Retina (tissue), 1 donor: ENCODE measurements at regions not wholly inside any gene's neighbourhood (a gene's known extent, or its start where the extent isn't known, plus 50 kb on each side); places are given as distances from the start of the nearest gene placed in this dataset.

Experiments used
- DNase-seq: peaks from one replicate; pipeline ENCODE4 v3.0.0-alpha.2; 2016

DNA sequence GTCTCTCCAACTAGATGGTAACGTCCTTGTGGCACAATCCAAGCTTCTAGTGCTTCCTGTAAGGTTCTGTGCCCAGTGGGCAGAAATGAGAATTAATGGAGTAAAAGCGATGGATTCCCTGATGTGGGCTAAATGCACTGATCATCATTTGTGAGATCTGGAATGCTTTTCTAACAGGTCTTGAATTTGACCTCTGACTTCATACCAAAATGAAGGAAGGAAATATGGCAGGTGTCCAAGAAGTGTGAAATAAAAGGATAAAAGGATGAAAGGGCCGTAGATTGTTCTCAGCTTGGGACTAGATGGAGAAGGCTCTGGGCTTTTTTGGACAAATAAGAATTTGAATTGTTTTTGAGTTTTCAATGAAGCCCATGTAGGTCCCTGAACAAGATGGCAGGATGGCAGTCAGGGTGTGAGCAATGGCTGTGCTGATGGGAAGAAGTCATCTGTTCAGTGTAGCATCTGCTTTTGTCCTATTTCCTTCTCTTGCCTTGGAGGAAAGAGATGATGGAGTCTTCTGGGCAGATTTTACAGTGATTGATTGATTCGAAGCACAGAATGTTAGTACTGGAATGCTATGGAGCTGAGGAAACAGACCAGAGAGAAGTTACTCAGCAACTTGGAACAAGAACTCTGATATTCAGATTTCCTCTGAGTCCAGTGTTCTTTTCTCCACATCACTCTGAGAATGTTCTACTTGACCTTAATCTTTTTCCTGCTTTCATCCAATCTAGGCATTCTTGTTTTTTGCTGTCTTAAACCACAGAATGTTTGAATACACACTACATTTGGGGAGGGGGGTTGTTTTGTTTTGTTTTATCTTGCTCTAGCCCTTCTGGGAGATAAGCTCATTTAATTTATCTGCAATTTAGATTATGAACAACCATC is 286.0 kb downstream of the HLX start:
- DNase-seq, result no peak

- no peak for DNase-seq
Measured at GRCh38 chr1:221165839-221166500, 286.7 kb downstream of the HLX start.

DNA sequence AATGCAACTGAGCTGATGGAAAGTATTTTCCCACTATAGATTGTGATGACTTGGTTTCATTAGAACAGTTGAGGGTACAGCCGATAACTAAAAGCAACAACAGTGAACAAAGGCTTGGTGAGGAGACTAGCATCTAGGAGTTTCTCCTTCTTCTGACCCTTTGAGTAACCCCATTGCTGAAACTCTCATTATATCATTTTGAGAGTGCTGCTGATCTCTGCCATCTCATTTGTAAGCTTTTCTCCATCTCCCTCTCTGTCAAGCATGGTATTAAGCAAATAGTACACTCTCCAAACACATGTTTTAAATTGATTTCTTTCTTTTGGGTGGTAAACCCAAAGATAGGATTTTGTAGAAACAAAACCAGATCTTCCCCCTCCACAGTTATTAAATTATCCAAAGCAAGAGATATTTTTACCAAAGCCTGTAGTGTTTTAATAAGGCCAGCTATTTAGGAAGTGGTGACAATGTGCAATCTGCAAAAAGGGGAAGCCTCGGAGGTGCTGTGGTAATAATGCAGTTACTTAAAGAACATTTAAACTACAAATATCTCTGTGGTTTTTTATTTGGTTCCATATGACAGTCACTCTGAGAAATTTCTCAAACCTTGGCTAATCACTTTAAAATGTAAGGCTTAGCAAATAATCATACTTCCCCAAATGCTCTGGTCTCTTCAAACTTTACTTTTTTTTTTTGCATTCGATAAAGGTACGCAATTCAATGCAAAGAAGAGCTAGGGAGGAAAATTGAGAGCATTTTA is 287.5 kb downstream of the HLX start:
- DNase-seq, result no peak

DNA sequence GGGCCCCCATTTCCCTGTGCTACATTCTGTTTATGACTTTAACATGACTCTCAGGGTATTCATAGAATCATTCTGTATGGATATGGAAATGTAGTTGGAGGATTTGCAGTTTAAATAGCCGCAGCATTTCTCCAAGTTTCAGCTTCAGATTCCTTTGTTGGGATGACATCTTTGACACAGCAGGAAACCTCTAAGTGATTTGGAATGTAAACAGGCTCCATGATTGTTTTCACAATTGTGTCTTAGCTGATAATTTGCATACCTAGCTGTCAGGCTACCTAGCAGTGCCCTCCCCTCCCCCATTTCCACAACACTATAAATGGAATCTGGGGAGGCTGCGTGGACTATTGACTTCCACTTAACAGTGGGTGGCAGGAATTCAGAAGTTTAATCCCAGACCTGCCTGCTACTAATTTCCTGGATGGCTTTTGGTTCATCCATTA is 290.2 kb downstream of the HLX start:
- DNase-seq, result no peak

- DNase-seq, result no peak
Measured at GRCh38 chr1:221170171-221170570, 290.9 kb downstream of the HLX start.

GRCh38 chr1:221171768-221172167 is 292.5 kb downstream of the HLX start:
- no peak for DNase-seq

- no peak for DNase-seq
Measured at GRCh38 chr1:221172841-221173240, 293.6 kb downstream of the HLX start.

DNA sequence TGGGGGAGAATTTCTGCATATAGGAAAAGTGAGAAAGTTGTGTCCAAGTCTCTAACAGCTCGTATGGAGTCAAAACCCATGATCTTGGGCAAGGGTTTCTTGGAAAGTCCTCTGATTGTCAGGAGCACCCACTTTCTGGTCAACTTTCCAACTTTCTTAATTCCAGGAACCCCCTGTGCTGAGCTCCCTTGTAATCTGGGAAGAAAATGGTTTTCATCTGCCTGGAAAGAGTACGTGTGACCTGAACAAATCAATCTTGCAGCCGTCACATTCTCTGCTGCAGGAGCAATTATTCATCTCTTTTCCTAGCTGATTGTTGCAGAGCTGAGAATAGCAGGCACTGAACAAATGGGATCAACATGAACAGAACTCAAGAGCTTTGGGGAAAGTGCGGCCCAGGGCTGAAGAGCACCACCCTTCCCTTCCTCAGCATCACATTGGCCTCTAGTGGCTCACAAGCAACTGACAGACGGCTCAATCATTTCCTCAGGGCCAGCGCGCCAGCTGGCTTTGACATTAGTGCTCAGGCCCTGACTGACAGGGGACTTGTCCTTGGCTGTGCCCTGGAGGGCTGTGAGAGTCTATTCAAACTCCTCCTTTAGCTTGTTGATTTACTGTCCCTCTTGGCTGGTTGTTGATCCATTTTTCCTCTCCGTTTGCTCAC is 295.2 kb downstream of the HLX start:
- DNase-seq, result peak; percentile 50

GRCh38 chr1:221175249-221175648 is 296.0 kb downstream of the HLX start:
- DNase-seq, result no peak

- no peak for DNase-seq
Measured at GRCh38 chr1:221180704-221181368, 301.6 kb downstream of the HLX start.

DNA sequence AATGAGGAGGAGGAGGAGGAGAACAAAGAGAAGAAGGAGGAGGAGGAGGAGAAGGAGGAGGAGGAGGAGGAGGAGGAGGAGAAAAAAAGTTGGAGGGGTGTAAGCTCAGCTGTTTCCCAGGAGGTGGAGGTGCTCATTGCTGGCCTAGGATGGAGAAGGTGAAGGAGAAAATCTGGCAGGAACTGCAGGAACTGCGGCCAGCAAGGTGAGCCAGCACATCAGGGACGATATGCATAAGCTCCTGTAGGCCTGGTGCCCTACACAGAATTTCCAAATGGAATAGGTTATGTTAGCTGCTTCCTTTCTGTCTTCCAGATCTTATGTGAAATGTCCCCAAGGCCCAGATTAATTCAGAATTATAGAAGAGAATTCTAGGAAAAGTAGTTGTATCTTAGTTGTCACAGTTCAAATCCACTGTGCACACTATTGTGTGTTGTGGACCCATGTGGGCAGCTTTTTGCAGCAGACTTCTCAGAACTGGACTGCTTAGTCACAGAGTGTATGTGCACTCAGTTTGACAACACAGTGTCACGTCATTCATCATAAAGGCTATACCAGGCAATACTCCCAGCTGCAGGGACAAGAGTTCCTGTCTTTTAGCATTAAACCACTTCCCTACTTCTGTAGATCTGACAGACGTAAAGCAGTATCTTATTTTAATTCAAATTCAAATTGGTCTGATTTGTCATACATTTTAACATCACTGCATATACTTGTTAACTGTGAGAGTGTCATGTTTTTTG is 303.7 kb downstream of the HLX start:
- DNase-seq, result no peak

DNA sequence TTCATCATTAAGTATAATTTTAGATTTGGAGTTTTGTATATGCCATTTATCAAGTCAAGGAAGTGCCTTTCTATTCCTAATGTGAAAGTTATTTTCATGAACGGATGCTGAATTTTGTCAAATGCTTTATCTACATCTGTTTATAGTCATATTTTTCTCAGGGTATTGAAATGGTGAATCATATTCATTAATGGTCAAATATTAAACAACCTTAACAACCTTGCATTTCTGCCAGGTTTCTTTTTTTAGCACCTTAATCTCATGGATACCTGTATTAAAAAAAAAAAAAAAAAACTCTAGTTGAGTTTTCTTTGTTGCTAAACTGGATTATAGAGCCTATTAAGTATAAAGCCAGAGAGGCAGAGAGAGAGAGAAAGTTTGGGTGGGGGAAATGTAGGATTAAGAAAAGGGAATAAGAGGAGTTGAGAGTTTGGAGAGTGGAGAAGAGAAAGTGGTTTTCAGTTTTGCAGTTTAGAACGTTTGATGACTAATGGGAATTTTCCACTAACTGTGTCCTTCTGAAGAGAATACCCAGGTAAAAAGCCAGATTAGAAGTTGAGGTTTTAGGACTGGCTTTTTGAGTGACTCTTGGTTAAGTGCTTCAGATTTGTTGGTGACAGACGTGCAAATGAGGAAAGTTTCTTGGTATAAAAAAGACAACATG is 305.0 kb downstream of the HLX start:
- no peak for DNase-seq

DNA sequence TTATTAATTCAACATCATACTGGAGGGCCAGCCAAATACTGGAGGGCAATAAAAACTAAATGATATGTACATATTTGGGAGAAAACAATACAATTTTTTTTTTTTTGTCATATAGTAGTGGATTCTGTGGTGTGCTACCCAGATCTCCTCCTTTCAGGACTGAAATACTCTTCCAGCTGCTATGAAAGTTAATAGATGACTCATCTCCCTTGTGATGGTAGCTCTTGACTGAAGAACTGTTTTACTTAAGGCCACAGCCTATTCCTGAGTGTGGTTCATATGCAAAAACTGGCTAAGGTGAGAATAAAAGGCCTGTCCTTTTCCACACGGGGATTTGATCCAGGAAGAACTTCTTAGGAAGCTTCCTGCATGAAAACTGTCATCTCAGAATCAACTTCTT is 307.9 kb downstream of the HLX start:
- DNase-seq, result no peak

GRCh38 chr1:221188458-221188857 is 309.2 kb downstream of the HLX start:
- DNase-seq, result no peak

- no peak for DNase-seq
Measured at GRCh38 chr1:221190249-221190648, 311.0 kb downstream of the HLX start.

- no peak for DNase-seq
Measured at GRCh38 chr1:221192055-221192454, 312.8 kb downstream of the HLX start.

DNA sequence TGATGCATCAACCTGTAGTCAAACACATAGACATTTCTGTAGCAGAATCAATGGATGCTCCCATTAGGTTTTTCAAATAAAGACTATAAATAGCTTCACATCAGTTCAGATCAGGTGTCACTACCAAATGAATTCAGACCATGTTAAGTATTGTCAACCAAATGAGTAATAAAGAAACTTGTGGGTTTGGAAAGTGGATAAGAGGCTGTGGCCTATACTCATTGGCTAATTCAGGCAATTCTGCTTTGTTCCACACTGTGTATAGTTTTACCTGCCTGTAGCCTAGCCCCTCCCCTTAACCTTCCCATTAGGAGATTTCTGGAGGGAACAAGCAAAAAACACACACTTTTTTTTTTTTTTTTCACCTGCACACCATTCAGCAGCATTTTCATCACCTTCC is 321.2 kb downstream of the HLX start:
- no peak for DNase-seq

- DNase-seq, result no peak
Measured at GRCh38 chr1:221201773-221202172, 322.5 kb downstream of the HLX start.

- peak; percentile 58 for DNase-seq
Measured at GRCh38 chr1:221203224-221204054, 324.2 kb downstream of the HLX start.
